ENCODE measurements at regions not wholly inside any gene's neighbourhood (a gene's known extent, or its start where the extent isn't known, plus 50 kb on each side); places are given as distances from the start of the nearest gene placed in this dataset.

- DNase-seq (ENCODE audit: extremely low spot score): no peak
- CTCF ChIA-PET: no interaction called here
- POLR2A ChIA-PET: no interaction called here
- no peak for TF ChIP-seq CTCF (IDR thresholded peaks at IDR 0.05; ENCODE audit: control extremely low read depth, extremely low read depth, low read depth, missing control alignments)
Observed at GRCh38 chr7:11235491-11235890, 261.8 kb downstream of the PHF14 start.

GRCh38 chr7:11236680-11237079 lies 263.0 kb downstream of the PHF14 start:
- CTCF ChIA-PET: interaction anchor here (1.3 kb wide), 1 partner anchor 26 kb away, joined by 3 read pairs; no protein-coding TSS in a partner anchor
- no peak for TF ChIP-seq CTCF (IDR thresholded peaks at IDR 0.05; ENCODE audit: control extremely low read depth, extremely low read depth, low read depth, missing control alignments)
- DNase-seq (ENCODE audit: extremely low spot score): no peak
- POLR2A ChIA-PET: no interaction called here

GRCh38 chr7:11237742-11238141 lies 264.1 kb downstream of the PHF14 start:
- CTCF ChIA-PET: interaction anchor here (1.0 kb wide), 1 partner anchor 26 kb away, joined by 3 read pairs; no protein-coding TSS in a partner anchor
- no peak for DNase-seq (ENCODE audit: extremely low spot score)
- POLR2A ChIA-PET: no interaction called here
- no peak for TF ChIP-seq CTCF (IDR thresholded peaks at IDR 0.05; ENCODE audit: control extremely low read depth, extremely low read depth, low read depth, missing control alignments)

- ChIA-PET POLR2A (no interaction called here), CTCF (interaction anchor here (1.5 kb wide), 1 partner anchor 11 kb away, joined by 6 read pairs; no protein-coding TSS in a partner anchor)
- no peak for DNase-seq (ENCODE audit: extremely low spot score)
- TF ChIP-seq CTCF (IDR thresholded peaks at IDR 0.05; ENCODE audit: control extremely low read depth, extremely low read depth, low read depth, missing control alignments): no peak
Observed at GRCh38 chr7:11239316-11239715, 265.6 kb downstream of the PHF14 start.

GRCh38 chr7:11243739-11244138 lies 270.1 kb downstream of the PHF14 start:
- POLR2A ChIA-PET: no interaction called here
- no peak for DNase-seq (ENCODE audit: extremely low spot score)
- no peak for TF ChIP-seq CTCF (IDR thresholded peaks at IDR 0.05; ENCODE audit: control extremely low read depth, extremely low read depth, low read depth, missing control alignments)
- CTCF ChIA-PET: interaction anchor here (1.0 kb wide), 1 partner anchor 32 kb away, joined by 4 read pairs; no protein-coding TSS in a partner anchor

GRCh38 chr7:11244149-11244548 lies 270.5 kb downstream of the PHF14 start:
- ChIA-PET CTCF (interaction anchor here (1.0 kb wide), 1 partner anchor 32 kb away, joined by 4 read pairs; no protein-coding TSS in a partner anchor), POLR2A (no interaction called here)
- TF ChIP-seq CTCF (IDR thresholded peaks at IDR 0.05; ENCODE audit: control extremely low read depth, extremely low read depth, low read depth, missing control alignments): no peak
- no peak for DNase-seq (ENCODE audit: extremely low spot score)

- ChIA-PET CTCF (no interaction called here), POLR2A (no interaction called here)
- DNase-seq (ENCODE audit: extremely low spot score): no peak
- TF ChIP-seq CTCF (IDR thresholded peaks at IDR 0.05; ENCODE audit: control extremely low read depth, extremely low read depth, low read depth, missing control alignments): no peak
Observed at GRCh38 chr7:11247545-11247944, 273.9 kb downstream of the PHF14 start.
